ENCODE measurements at regions not wholly inside any gene's neighbourhood (a gene's known extent, or its start where the extent isn't known, plus 50 kb on each side); places are given as distances from the start of the nearest gene placed in this dataset.

- TF ChIP-seq, protein P1, sequence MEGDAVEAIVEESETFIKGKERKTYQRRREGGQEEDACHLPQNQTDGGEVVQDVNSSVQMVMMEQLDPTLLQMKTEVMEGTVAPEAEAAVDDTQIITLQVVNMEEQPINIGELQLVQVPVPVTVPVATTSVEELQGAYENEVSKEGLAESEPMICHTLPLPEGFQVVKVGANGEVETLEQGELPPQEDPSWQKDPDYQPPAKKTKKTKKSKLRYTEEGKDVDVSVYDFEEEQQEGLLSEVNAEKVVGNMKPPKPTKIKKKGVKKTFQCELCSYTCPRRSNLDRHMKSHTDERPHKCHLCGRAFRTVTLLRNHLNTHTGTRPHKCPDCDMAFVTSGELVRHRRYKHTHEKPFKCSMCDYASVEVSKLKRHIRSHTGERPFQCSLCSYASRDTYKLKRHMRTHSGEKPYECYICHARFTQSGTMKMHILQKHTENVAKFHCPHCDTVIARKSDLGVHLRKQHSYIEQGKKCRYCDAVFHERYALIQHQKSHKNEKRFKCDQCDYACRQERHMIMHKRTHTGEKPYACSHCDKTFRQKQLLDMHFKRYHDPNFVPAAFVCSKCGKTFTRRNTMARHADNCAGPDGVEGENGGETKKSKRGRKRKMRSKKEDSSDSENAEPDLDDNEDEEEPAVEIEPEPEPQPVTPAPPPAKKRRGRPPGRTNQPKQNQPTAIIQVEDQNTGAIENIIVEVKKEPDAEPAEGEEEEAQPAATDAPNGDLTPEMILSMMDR (IDR thresholded peaks at IDR 0.05) = no peak
- Mint-ChIP-seq H3K36me3 (no peaks in the 10 kb centered on the region), H3K4me3 (no peak overlapping the region), H3K27me3 (ENCODE audit: low read depth in 2 of 2) (no peaks in the 10 kb centered on the region), H3K27ac (no peak overlapping the region), H3K9me3 (peaks cover 4 to 6% of the 10 kb centered on the region in 2 donors), H3K4me1 (peaks cover 0 to 6% of the 10 kb centered on the region in 2 donors)
- no peak for ATAC-seq
- no peak overlapping the region for H3K27ac ChIP-seq (ENCODE audit: low read length)
- H3K9me3 ChIP-seq (ENCODE audit: control insufficient read depth, insufficient read depth, low read length) = no peaks in the 10 kb centered on the region
- H3K27me3 ChIP-seq (ENCODE audit: control insufficient read depth, insufficient read depth, low read length) = no peaks in the 10 kb centered on the region
- WGBS (ENCODE audit: insufficient coverage) = 55% methylated on average over 1 of the region's 1 CpG
- intact Hi-C loops (cut with micrococcal nuclease) = no loop called here
- H3K4me1 ChIP-seq (ENCODE audit: control insufficient read depth, insufficient read depth, low read length) = no peaks in the 10 kb centered on the region
- no peak overlapping the region for H3K4me3 ChIP-seq (ENCODE audit: low read length)
- DNase-seq = no peak
- H3K36me3 ChIP-seq (ENCODE audit: control insufficient read depth, insufficient read depth, low read length) = no peaks in the 10 kb centered on the region
Measured at GRCh38 chr12:28640519-28640918, 450.3 kb downstream of the CCDC91 start.

DNA sequence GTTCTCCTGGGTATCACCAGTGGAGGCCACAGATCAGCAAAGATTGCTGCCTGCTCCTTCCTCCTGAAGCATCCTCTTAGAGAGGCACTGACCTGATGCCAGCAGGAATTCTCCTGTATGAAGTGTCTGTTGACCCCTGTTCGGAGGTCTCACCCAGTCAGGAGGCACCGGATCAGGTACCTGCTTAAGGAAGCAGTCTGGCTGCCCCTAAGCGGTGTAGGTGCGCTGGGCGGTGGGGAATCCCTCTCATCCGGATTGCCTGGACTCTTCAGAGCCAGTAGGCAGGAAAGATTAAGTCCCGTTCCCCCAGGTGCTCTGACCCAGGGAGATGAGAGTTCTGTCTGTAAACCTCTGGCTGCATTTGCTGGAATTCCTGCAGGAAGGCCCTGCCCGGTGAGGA lies 455.2 kb downstream of the CCDC91 start:
- 93% methylated on average over 8 of the region's 8 CpGs for WGBS (ENCODE audit: insufficient coverage)

DNA sequence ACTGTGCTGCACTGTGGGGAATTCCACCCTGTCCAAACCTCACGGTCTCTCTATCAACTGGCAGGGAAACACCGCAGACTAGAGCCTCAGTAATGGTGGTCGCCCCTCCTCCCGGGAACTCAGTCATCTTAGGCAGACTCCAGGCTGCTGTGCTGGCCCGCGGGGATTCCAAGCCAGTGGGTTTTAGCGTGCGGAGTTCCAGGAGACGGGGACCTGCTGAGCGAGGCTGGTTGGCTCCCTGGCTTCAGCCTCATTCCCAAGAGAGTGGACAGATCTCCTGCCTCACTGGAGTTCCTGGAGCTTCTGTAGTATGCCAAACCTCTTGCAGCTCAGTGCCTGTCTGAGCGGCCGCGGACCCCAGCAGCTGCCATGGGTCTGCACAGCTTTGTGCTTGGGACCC lies 455.6 kb downstream of the CCDC91 start:
- no peaks in the 10 kb centered on the region for H3K36me3 ChIP-seq (ENCODE audit: control insufficient read depth, insufficient read depth, low read length)
- TF ChIP-seq, protein P1 (IDR thresholded peaks at IDR 0.05) = no peak
- Mint-ChIP-seq H3K4me3 (no peak overlapping the region), H3K27ac (no peak overlapping the region), H3K9me3 (peaks cover 6 to 9% of the 10 kb centered on the region in 2 donors), H3K4me1 (no peaks in the 10 kb centered on the region), H3K27me3 (ENCODE audit: low read depth in 2 of 2) (no peaks in the 10 kb centered on the region), H3K36me3 (no peaks in the 10 kb centered on the region)
- intact Hi-C loops (cut with micrococcal nuclease) = no loop called here
- DNase-seq (no peak), ATAC-seq (no peak)
- H3K4me3 ChIP-seq (ENCODE audit: low read length) = no peak overlapping the region
- H3K27me3 ChIP-seq (ENCODE audit: control insufficient read depth, insufficient read depth, low read length) = no peaks in the 10 kb centered on the region
- WGBS (ENCODE audit: insufficient coverage) = 96% methylated on average over 13 of the region's 13 CpGs
- H3K9me3 ChIP-seq (ENCODE audit: control insufficient read depth, insufficient read depth, low read length) = no peaks in the 10 kb centered on the region
- H3K27ac ChIP-seq (ENCODE audit: low read length) = no peak overlapping the region
- no peaks in the 10 kb centered on the region for H3K4me1 ChIP-seq (ENCODE audit: control insufficient read depth, insufficient read depth, low read length)

More for the DNA sequence above, 455.2 kb downstream of the CCDC91 start:
- TF ChIP-seq, protein P1 (IDR thresholded peaks at IDR 0.05) = no peak
- no peaks in the 10 kb centered on the region for H3K36me3 Mint-ChIP-seq
- Histone ChIP-seq H3K9me3 (ENCODE audit: control insufficient read depth, insufficient read depth, low read length) (no peaks in the 10 kb centered on the region), H3K4me1 (ENCODE audit: control insufficient read depth, insufficient read depth, low read length) (no peaks in the 10 kb centered on the region), H3K27ac (ENCODE audit: low read length) (no peak overlapping the region), H3K36me3 (ENCODE audit: control insufficient read depth, insufficient read depth, low read length) (no peaks in the 10 kb centered on the region), H3K27me3 (ENCODE audit: control insufficient read depth, insufficient read depth, low read length) (no peaks in the 10 kb centered on the region), H3K4me3 (ENCODE audit: low read length) (no peak overlapping the region)
- DNase-seq (no peak), ATAC-seq (no peak)
- intact Hi-C loops (cut with micrococcal nuclease) = no loop called here
- no peak overlapping the region for H3K27ac Mint-ChIP-seq
- H3K4me1 Mint-ChIP-seq = peaks cover 0 to 3% of the 10 kb centered on the region in 2 donors
- peaks cover 4 to 9% of the 10 kb centered on the region in 2 donors for H3K9me3 Mint-ChIP-seq
- no peak overlapping the region for H3K4me3 Mint-ChIP-seq
- H3K27me3 Mint-ChIP-seq (ENCODE audit: low read depth in 2 of 2) = no peaks in the 10 kb centered on the region

DNA sequence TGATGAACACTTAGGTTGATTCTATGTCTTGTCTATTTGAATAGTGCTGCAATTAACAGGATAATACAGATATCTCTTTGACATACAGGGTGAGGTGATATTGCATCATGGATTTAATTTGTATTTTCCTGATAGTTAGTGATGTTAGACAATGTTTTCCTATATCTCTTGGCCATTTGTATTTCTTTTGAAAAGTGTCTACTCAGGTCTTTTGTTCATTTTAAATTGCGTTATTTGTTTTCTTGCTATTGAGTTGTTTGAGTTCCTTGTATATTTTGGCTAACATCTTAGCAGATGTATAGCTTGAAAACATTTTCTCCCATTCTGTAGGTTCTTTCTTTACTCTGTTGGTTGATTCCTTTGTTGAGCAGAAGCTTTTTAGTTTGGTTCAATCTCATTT lies 460.6 kb downstream of the CCDC91 start:
- Histone ChIP-seq H3K27me3 (ENCODE audit: control insufficient read depth, insufficient read depth, low read length) (no peaks in the 10 kb centered on the region), H3K36me3 (ENCODE audit: control insufficient read depth, insufficient read depth, low read length) (no peaks in the 10 kb centered on the region), H3K27ac (ENCODE audit: low read length) (no peak overlapping the region), H3K9me3 (ENCODE audit: control insufficient read depth, insufficient read depth, low read length) (no peaks in the 10 kb centered on the region), H3K4me3 (ENCODE audit: low read length) (no peak overlapping the region), H3K4me1 (ENCODE audit: control insufficient read depth, insufficient read depth, low read length) (no peaks in the 10 kb centered on the region)
- WGBS (ENCODE audit: insufficient coverage) = no CpG with 5 or more reads among the region's 1 CpG
- Mint-ChIP-seq H3K27me3 (ENCODE audit: low read depth in 2 of 2) (no peaks in the 10 kb centered on the region), H3K36me3 (no peaks in the 10 kb centered on the region), H3K9me3 (peaks cover 2 to 3% of the 10 kb centered on the region in 2 donors), H3K4me1 (no peaks in the 10 kb centered on the region), H3K27ac (no peak overlapping the region), H3K4me3 (no peak overlapping the region)
- DNase-seq (no peak), ATAC-seq (no peak)
- TF ChIP-seq, protein P1 (IDR thresholded peaks at IDR 0.05) = no peak
- intact Hi-C loops (cut with micrococcal nuclease) = no loop called here

Measured in natural killer cell (primary cell).